ENCODE measurements at regions not wholly inside any gene's neighbourhood (a gene's known extent, or its start where the extent isn't known, plus 50 kb on each side); places are given as distances from the start of the nearest gene placed in this dataset.

DNA sequence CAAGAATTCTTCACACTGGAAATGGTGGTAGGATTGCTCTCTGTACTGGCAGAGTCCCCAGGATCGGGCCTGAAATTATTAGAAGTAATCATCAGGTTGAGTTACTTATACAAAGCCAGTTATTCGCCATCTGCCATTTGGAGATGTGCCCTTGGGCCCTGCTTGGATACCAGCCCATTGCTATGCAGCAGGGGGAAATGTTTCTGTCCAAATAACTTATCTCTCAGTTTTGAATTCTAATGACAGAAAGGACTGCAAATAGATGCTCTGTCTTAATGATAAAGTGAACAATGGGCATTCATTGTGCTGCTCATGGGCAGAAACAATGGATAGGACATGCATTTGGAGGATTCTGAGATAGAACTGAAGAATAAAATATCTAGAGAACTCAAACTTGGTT lies 139.1 kb upstream of the PELI2 start:
- no peak for TF ChIP-seq CTCF (conservative IDR thresholded peaks at IDR 0.05)
- Mint-ChIP-seq H3K36me3 (ENCODE audit: low read depth) (peaks cover 8% of the 10 kb centered on the region), H3K27me3 (ENCODE audit: low read depth) (no peaks in the 10 kb centered on the region), H3K4me1 (peaks cover 19% of the 10 kb centered on the region), H3K27ac (ENCODE audit: unreplicated experiment) (no peak overlapping the region), H3K4me3 (no peak overlapping the region), H3K9me3 (peaks cover 12% of the 10 kb centered on the region)
- DNase-seq (ENCODE audit: low read depth, low spot score), result no peak

GRCh38 chr14:55979781-55980180 lies 138.4 kb upstream of the PELI2 start:
- Mint-ChIP-seq H3K27me3 (ENCODE audit: low read depth) (no peaks in the 10 kb centered on the region), H3K4me3 (no peak overlapping the region), H3K27ac (ENCODE audit: unreplicated experiment) (no peak overlapping the region), H3K4me1 (peaks cover 13% of the 10 kb centered on the region), H3K9me3 (peaks cover 12% of the 10 kb centered on the region), H3K36me3 (ENCODE audit: low read depth) (peaks cover 8% of the 10 kb centered on the region)
- DNase-seq (ENCODE audit: low read depth, low spot score), result no peak
- no peak for TF ChIP-seq CTCF (conservative IDR thresholded peaks at IDR 0.05)

- Mint-ChIP-seq H3K4me3 (no peak overlapping the region), H3K27me3 (ENCODE audit: low read depth) (no peaks in the 10 kb centered on the region)
Measured at GRCh38 chr14:55980970-55981369, 137.2 kb upstream of the PELI2 start.

DNA sequence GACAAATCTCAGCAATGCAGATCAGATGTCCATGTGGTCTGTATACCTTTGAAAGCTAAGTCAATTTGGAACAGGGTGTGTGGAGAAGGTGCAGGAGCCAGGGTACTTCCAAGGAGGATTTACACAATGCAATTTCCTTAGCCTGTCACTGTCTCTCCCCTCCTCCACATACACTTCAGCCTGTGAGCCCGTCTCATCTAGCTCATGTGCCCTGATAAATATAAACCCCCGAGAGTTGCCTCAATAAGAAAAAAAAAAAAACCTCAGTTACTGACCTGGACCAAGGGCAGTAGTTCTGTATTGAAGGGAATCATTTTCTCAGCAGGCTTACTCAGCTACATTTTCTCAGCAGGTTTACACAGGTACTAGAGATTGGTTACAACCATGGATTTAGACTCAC lies 132.1 kb upstream of the PELI2 start:
- no peaks in the 10 kb centered on the region for H3K4me1 Mint-ChIP-seq
- H3K36me3 Mint-ChIP-seq (ENCODE audit: low read depth), result peaks cover 7% of the 10 kb centered on the region
- H3K27me3 Mint-ChIP-seq (ENCODE audit: low read depth), result no peaks in the 10 kb centered on the region
- DNase-seq (ENCODE audit: low read depth, low spot score), result no peak
- no peak overlapping the region for H3K4me3 Mint-ChIP-seq
- TF ChIP-seq CTCF (conservative IDR thresholded peaks at IDR 0.05), result no peak
- no peak overlapping the region for H3K27ac Mint-ChIP-seq (ENCODE audit: unreplicated experiment)
- H3K9me3 Mint-ChIP-seq, result peaks cover 7% of the 10 kb centered on the region

More at GRCh38 chr14:55980970-55981369, 137.2 kb upstream of the PELI2 start:
- no peak for DNase-seq (ENCODE audit: low read depth, low spot score)
- peaks cover 12% of the 10 kb centered on the region for H3K9me3 Mint-ChIP-seq
- H3K4me1 Mint-ChIP-seq, result peaks cover 5% of the 10 kb centered on the region
- peaks cover 8% of the 10 kb centered on the region for H3K36me3 Mint-ChIP-seq (ENCODE audit: low read depth)
- H3K27ac Mint-ChIP-seq (ENCODE audit: unreplicated experiment), result no peak overlapping the region
- no peak for TF ChIP-seq CTCF (conservative IDR thresholded peaks at IDR 0.05)

- no peak overlapping the region for H3K27ac Mint-ChIP-seq (ENCODE audit: unreplicated experiment)
- peaks cover 2% of the 10 kb centered on the region for H3K9me3 Mint-ChIP-seq
- H3K4me3 Mint-ChIP-seq, result no peak overlapping the region
- peaks cover 28% of the 10 kb centered on the region for H3K4me1 Mint-ChIP-seq
- H3K36me3 Mint-ChIP-seq (ENCODE audit: low read depth), result peaks cover 4% of the 10 kb centered on the region
- DNase-seq (ENCODE audit: low read depth, low spot score), result no peak
- TF ChIP-seq CTCF (conservative IDR thresholded peaks at IDR 0.05), result no peak
- no peaks in the 10 kb centered on the region for H3K27me3 Mint-ChIP-seq (ENCODE audit: low read depth)
Measured at GRCh38 chr14:56000846-56001245, 117.4 kb upstream of the PELI2 start.

DNA sequence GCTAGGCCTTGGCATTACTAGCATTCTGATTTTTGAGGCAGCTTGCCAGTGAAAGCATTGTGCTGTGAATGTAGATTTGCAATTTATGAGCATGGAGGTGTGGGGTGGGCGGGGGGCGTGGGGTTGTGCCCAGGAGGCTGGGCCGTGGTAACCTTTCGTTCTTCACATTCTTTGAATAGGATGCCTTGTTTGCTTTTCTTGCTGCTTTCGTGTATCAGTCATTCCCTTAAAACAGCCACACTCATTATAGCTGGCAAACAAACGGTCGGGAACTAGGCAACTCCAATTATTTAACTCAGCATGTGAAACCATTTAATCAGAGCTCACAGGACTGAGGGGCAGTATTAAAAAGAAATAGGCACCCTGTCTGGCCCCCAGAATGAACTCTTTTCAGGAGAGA lies 115.9 kb upstream of the PELI2 start:
- Mint-ChIP-seq H3K4me1 (peaks cover 30% of the 10 kb centered on the region), H3K27ac (ENCODE audit: unreplicated experiment) (no peak overlapping the region), H3K9me3 (peaks cover 2% of the 10 kb centered on the region), H3K27me3 (ENCODE audit: low read depth) (no peaks in the 10 kb centered on the region), H3K4me3 (no peak overlapping the region), H3K36me3 (ENCODE audit: low read depth) (peaks cover 4% of the 10 kb centered on the region)
- no peak for TF ChIP-seq CTCF (conservative IDR thresholded peaks at IDR 0.05)
- no peak for DNase-seq (ENCODE audit: low read depth, low spot score)
